Right hindlimb (tissue), 1 donor: ENCODE measurements at regions not wholly inside any gene's neighbourhood (a gene's known extent, or its start where the extent isn't known, plus 50 kb on each side); places are given as distances from the start of the nearest gene placed in this dataset.
"Not testable (repeated sequence)": the region's sequence is repeated elsewhere in the genome, so short reads cannot be mapped to it uniquely, and the experiment has no call there.

Experiments used
- DNase-seq: peaks from one replicate; pipeline ENCODE4 v3.0.0-alpha.2; 2018

GRCh38 chr1:119191325-119191724 lies 50.9 kb upstream of the WARS2 start:
- DNase-seq = no peak

DNA sequence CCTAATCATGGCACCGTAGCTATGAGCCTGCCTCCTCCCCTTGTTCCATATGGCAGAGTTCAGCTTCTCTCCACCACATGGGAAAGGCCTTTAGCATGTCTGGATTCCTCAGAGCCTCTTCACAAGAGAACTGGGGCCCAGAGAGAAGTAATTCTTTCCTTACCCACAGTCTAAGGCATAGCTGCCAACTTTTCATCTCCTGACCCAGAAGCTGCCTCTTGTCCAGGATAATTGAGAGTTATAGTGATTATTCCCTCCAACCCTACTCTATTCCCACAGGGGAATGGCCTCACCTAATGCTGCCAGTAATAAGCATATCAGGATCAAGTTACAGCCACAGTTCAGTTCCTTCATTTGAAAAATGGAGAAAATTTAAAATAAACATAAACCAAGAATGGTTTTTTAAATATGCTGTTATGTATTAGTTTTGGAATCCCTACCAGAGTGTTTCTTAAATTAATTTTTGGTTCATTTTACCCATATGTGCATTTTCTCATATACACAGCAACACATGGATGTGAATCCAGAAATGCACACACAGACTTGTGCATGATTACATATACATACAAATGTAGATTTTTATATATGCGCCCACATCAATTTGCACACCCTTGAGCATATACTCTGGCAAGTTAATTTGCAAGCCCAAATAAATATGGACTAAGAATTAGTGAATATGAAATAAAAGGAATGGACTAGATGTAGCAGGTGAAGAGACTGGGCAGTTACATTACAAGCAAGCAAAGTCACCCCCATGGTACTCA lies 63.9 kb upstream of the WARS2 start:
- DNase-seq = no peak

DNA sequence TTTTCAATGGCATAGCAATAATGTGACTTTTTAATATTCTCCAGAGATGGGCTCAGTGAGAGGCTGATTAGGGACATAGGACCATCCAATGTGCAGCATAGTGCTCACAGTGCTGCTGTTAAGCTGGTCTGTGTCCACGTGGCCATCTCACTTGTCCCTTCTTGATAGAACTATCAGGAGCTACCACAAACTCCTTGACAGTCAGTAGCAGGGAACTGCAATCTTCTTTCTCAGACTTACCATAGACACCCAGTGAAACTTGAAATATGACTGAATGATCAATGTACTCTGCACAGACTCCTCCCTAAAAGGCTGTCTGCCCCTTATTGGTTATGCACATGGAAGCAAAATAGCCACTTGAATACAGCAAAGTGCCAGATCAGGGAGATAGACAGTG lies 64.5 kb upstream of the WARS2 start:
- DNase-seq = no peak

- no peak for DNase-seq
Measured at GRCh38 chr1:119209061-119209460, 68.6 kb upstream of the WARS2 start.

DNA sequence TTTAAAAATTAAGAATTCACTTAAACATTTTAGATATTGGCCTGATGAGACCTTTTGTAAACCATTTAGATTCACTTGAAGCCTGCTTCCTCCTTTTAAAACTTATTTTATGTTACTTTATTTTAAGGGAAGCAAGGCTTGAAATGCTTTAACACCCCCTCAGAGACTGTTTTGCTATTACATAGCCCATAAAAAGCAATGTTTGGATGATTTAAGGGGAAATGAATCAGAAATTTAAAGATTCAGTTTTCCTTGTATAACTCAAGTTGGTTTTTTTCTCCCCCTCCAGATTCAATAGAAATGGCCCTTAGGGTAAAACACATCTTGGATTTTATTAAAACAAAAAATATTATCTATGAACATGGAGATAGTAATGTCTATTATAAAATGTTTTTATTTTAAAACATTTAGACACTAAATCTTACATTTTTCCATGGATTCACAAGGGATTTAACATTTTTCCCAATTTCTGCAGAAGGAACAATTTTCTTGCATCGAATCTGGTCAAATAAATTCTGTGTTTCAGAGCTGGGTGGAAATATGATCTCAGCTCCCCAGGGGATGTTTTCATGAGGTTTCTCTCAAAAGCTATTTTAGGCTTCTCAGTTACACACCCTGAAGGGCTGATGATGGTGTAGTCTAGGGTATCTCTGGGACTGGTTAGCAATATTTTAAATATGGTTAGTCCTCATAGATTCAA lies 69.3 kb upstream of the WARS2 start:
- DNase-seq = no peak

- DNase-seq = no peak
Measured at GRCh38 chr1:119210296-119210649, 69.8 kb upstream of the WARS2 start.

DNA sequence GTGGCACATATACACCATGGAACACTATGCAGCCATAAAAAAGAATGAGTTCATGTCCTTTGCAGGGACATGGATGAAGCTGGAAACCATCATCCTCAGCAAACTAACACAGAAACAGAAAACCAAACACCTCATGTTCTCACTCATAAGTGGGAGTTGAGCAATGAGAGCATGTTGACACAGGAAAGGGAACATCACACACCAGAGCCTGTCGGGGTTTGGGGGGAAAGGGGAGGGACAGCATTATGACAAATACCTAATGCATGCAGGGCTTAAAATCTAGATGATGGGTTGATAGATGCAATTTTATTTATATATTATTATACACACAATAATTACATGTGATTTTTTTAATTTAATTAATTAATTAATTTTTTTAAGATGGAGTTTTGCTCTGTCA lies 72.8 kb upstream of the WARS2 start:
- not testable (repeated sequence) for DNase-seq

DNA sequence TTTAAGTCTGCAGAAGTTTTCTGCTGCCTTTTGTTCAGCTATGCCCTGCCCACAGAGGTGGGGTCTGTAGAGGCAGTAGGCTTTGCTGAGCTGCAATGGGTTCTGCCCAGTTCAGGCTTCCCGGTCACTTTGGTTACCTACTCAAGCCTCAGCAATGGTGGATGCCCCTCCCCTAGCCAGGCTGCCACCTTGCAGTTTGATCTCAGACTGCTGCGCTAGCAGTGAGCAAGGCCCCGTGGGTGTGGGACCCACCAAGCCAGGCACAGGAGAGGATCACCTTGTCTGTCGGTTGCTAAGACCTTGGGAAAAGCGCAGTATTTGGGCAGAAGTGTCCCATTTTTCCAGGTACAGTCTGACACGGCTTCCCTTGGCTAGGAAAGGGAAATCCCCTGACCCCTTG lies 74.5 kb upstream of the WARS2 start:
- not testable (repeated sequence) for DNase-seq

- no peak for DNase-seq
Measured at GRCh38 chr1:119217309-119217828, 76.9 kb upstream of the WARS2 start.

DNA sequence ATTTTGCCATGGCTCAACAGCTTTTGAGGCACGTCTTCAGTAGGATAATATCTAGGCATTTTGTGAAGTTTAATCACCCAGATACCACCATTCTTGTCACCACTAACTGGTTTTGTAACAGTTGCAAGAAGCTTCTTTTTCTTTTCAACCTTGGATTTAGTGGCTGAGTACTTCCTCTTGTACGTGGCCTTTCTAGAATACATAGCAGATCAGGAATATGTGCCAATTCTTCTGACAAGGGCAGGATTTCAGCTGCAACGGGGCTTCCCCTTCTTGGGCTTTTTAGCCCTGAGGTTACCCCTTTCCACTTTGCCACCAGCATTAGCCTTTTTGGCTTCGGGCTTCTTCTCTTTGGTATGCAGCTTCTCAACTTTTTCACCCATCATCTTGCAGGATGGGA lies 79.3 kb upstream of the WARS2 start:
- DNase-seq = no peak

DNA sequence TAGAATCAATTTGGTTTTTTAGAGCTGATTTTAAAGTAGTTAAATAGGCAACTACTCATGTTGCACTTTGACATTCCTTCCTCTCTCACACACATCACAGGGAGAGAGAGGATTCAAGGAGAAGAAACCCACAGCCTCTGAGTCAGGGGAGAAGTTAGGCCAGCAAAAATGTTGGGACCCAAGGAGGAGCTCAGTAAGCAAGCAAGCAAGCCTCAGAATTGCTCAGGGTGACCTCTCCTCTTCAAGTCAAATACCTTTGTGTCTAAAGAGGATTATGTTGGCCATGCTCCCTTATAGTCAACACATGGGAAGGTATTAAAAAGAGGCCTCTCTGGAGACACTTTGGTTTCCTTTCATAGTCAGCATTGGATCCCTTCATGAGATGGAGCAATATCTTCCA lies 80.5 kb upstream of the WARS2 start:
- DNase-seq = no peak

DNA sequence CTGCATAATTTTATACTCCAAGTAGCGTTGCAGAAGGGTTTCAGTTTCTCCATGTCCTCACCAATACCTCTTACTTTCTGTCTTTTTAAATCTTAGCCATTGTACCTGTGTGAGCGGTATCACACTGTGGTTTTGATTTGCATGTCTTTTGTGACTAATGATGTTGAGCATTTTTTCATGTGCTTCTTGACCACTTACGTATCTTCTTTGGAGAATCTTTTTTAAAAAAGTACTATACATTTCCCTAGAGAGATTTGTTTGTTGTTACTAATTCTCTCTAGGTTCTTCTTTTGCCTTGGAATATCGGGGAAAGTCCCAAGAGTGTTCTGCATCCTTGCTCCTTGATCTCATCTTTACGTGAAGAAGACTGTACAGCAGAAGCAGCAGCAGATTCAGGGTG lies 81.8 kb upstream of the WARS2 start:
- no peak for DNase-seq

GRCh38 chr1:119225265-119225664 lies 84.8 kb upstream of the WARS2 start:
- no peak for DNase-seq

DNA sequence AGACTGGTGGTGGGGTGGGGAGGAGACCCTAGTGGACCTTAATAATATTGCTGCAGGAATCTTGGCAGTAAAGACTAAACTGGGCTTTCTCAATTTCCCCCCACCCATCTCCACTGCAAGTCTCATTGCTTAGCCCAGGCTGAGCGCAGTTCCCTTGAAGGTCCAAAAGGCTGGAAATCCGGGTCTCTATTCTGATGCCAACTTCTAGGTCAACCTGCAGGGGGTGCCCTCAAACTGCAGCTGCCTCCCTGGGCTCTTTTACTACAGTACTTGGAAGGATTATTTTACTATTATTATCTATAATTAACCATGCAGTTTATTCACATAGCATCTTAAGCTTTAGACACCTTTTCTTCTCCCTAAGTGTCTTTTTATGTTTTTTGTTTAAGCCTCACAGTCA lies 85.4 kb upstream of the WARS2 start:
- peak; percentile 26 for DNase-seq

GRCh38 chr1:119226321-119226720 lies 85.9 kb upstream of the WARS2 start:
- no peak for DNase-seq

DNA sequence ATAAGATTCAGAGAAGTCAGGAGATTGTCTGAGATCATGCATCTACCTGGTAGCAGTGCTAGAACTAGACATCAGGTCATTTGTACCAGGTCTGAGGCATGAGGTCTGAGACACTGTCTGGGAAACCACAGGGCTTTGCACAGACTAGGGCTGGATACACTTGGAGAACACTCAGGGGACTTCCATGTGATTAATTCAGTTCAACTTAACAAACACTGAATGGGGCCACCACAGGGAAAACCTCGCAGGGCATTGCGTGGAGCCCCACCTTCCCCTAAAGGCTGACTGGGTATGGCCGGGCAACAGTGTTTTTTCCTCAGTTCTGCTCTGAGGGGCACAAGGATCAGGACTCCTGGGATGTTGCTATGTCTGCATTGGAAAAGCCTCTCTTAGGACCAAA lies 86.5 kb upstream of the WARS2 start:
- DNase-seq = peak; percentile 37

- DNase-seq = peak; percentile 39
Measured at GRCh38 chr1:119227456-119227855, 87.0 kb upstream of the WARS2 start.

DNA sequence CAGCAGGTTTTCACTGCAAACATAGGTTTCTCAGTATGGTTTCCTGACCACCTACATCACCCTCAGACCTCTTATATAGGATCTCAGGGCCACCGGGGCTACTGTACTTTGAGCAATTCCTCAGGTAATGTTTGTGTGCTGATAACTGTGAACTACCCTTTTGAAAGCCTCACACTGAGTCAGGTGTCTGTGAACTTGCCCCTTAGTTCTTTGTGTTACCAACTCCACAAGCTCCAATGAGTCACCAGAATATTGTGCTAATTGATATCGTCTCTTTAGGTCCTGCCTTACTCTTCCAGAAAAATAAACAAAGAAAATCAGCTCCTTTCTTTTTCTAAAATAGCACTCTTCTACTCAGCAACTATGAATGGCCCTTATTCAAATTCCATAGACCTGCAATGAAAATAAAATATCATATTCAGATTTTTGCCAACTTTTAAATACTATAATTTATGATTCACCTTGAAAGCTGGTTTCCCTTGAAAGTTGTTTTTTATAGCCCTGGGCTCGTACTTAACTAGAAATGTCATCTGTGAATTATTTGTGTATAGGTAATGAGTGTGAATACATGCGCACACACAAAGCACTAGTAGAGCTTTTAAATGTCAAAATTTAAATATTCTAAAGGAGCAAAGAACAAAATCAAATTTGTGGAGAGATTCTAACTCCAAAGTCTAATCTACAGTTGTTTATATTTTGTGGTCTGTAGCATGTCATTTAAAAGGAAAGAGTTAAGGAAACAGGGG lies 88.1 kb upstream of the WARS2 start:
- DNase-seq = no peak

DNA sequence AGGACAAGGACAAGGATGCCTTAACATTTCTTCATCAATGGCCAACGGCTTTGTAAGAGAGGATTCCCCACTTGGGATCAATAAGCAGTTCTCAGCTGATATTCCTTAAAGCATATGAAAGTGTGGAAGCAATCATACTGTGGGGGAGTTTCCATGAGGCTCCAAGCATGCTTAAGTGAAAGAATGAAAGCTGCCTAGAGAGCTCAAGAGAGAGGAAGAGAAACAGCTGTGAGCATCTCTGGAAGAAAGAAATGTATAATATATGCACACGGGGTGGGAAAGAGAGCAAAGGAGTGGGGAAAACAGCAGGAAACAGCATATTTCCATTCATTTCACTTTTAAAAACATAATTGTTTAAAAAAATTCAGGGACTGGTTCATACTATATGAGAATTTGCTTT lies 94.7 kb upstream of the WARS2 start:
- DNase-seq = no peak

DNA sequence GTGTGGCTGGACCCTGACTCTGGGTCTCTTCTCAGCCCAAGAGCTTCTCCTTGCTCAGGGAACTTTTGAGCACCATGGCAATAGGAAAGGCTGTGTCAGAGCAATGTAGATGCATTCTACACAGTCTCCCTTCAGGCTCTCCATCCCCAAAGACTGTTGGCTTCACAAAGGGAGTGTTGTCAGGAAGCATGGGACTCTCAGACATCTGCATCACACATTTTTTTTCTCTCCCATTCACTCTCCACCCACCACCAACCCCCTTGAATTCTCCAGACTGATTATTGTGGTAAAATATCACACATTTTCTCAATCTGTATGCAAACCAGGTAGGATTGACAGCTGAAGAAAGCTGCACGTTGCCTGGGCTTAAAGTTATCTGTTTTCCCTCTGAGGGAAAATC lies 105.4 kb upstream of the WARS2 start:
- no peak for DNase-seq

DNA sequence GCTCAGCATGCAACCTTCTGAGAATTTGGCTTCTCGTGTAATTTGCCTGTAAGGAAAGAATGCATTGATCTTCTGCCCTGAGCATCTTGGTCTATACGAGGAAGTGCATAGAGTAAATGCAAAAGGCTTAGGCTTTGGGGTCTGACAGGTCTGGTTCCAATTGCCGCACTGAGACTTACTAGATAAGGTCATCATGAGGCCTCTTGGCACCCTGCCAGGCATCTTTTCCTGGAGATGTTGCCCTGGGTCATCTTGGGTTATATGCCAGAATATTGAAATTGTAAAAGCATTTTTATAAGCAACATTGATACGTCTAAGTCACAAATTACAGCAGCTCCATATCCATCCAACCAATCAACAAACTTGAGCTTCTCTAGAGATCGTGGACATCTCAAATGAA lies 108.8 kb upstream of the WARS2 start:
- DNase-seq = no peak

DNA sequence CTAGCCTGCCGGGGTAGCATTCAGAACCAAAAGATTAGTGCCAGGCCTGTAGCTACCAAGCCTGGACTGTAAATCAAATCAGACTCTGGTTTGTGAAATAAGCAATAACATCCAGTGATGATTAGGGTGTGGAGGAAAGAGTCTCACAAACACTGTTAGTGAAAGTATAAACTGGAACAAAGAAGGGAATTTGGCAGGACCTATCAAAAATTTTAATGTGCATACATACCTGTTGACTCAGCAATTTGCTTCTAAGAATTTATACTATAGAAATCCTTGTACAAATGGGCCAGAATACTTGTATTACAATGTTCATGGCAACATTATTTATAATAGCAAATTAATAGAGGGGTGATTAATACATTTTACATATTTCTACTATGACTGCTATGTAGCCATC lies 109.8 kb upstream of the WARS2 start:
- DNase-seq = no peak

- no peak for DNase-seq
Measured at GRCh38 chr1:119251751-119252150, 111.3 kb upstream of the WARS2 start.

DNA sequence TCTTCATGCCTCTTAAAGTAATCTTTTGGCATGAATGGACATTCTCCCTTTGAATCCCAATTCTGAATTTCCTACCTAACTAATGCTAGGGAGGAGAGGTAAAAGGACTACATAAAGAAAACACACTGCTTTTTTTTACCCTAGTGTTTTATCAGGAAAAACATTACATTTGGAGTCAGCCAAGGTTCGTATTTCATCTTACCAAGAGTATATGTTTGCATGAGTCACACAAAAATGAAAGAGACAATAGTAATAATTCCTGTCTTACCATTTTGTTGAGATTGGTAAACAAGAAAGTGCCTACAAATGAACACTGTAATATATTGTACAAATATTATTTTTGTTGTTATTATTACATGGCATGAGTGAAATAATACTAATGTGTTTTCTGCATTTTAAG lies 112.9 kb upstream of the WARS2 start:
- no peak for DNase-seq
